ENCODE measurements at regions not wholly inside any gene's neighbourhood (a gene's known extent, or its start where the extent isn't known, plus 50 kb on each side); places are given as distances from the start of the nearest gene placed in this dataset.

DNA sequence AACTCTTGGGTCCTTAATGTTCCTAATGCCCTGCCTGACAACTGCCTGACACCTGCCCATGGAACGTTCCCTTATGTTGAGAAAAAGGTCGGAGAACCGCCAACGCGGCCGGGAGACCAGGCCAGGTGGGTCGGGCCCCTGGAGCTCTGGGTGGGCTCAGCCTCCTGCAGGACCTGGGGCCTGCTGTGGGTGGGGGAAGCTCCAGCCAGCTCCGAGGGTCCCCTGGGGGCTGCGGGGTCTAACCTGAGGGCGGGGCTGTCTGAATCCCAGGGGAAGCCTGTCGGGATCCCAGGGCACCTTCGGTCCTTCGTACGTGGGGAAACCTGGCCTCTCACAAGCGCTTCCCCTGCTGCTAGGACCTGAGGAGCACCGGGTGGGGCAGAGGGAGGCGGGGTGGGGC is 296.0 kb downstream of the NDUFA10 start:
- no peak for TF ChIP-seq ZKSCAN1 (IDR thresholded peaks at IDR 0.05; ENCODE audit: low read depth, low read length)
- TF ChIP-seq BRCA1 (IDR thresholded peaks at IDR 0.05): no peak
- no peak for TF ChIP-seq BRCA1 (CRISPR knock-in tag; IDR thresholded peaks at IDR 0.05)
- TF ChIP-seq SIX5 (IDR thresholded peaks at IDR 0.05; ENCODE audit: borderline replicate concordance in 1 of 2, insufficient read depth in 1 of 2, low read depth in 1 of 2, low read length in 2 of 2): no peak
- TF ChIP-seq, protein P1, sequence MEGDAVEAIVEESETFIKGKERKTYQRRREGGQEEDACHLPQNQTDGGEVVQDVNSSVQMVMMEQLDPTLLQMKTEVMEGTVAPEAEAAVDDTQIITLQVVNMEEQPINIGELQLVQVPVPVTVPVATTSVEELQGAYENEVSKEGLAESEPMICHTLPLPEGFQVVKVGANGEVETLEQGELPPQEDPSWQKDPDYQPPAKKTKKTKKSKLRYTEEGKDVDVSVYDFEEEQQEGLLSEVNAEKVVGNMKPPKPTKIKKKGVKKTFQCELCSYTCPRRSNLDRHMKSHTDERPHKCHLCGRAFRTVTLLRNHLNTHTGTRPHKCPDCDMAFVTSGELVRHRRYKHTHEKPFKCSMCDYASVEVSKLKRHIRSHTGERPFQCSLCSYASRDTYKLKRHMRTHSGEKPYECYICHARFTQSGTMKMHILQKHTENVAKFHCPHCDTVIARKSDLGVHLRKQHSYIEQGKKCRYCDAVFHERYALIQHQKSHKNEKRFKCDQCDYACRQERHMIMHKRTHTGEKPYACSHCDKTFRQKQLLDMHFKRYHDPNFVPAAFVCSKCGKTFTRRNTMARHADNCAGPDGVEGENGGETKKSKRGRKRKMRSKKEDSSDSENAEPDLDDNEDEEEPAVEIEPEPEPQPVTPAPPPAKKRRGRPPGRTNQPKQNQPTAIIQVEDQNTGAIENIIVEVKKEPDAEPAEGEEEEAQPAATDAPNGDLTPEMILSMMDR (IDR thresholded peaks at IDR 0.05 in 2 of 3, conservative IDR thresholded peaks at IDR 0.05 in 1 of 3; ENCODE audit: insufficient read depth in 2 of 3, low read depth in 1 of 3, low read length in 3 of 3): no peak
- TF ChIP-seq EZH2 (IDR thresholded peaks at IDR 0.05; ENCODE audit: borderline replicate concordance, low read depth, low read length): no peak
- TF ChIP-seq POLR2A (conservative IDR thresholded peaks at IDR 0.05): no peak
- TF ChIP-seq ZNF224 (CRISPR knock-in tag; IDR thresholded peaks at IDR 0.05): no peak
- TF ChIP-seq MYC (IDR thresholded peaks at IDR 0.05; ENCODE audit: low read depth, low read length): no peak
- no peak for TF ChIP-seq MYC (CRISPR knock-in tag; IDR thresholded peaks at IDR 0.05; ENCODE audit: borderline replicate concordance, low read depth)
- TF ChIP-seq SIN3A (IDR thresholded peaks at IDR 0.05; ENCODE audit: borderline replicate concordance in 2 of 2, control insufficient read depth in 1 of 2, low read depth in 2 of 2, low read length in 2 of 2): no peak
- no peak for TF ChIP-seq MAFK (IDR thresholded peaks at IDR 0.05; ENCODE audit: low read length)
- TF ChIP-seq, protein P2, sequence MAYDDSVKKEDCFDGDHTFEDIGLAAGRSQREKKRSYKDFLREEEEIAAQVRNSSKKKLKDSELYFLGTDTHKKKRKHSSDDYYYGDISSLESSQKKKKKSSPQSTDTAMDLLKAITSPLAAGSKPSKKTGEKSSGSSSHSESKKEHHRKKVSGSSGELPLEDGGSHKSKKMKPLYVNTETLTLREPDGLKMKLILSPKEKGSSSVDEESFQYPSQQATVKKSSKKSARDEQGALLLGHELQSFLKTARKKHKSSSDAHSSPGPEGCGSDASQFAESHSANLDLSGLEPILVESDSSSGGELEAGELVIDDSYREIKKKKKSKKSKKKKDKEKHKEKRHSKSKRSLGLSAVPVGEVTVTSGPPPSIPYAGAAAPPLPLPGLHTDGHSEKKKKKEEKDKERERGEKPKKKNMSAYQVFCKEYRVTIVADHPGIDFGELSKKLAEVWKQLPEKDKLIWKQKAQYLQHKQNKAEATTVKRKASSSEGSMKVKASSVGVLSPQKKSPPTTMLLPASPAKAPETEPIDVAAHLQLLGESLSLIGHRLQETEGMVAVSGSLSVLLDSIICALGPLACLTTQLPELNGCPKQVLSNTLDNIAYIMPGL (CRISPR knock-in tag; IDR thresholded peaks at IDR 0.05): no peak
- no peak for TF ChIP-seq JUN (IDR thresholded peaks at IDR 0.05; ENCODE audit: borderline replicate concordance, low read depth, low read length)
- no peak for TF ChIP-seq JUN (CRISPR knock-in tag; IDR thresholded peaks at IDR 0.05; ENCODE audit: borderline replicate concordance)
- TF ChIP-seq, protein P3, sequence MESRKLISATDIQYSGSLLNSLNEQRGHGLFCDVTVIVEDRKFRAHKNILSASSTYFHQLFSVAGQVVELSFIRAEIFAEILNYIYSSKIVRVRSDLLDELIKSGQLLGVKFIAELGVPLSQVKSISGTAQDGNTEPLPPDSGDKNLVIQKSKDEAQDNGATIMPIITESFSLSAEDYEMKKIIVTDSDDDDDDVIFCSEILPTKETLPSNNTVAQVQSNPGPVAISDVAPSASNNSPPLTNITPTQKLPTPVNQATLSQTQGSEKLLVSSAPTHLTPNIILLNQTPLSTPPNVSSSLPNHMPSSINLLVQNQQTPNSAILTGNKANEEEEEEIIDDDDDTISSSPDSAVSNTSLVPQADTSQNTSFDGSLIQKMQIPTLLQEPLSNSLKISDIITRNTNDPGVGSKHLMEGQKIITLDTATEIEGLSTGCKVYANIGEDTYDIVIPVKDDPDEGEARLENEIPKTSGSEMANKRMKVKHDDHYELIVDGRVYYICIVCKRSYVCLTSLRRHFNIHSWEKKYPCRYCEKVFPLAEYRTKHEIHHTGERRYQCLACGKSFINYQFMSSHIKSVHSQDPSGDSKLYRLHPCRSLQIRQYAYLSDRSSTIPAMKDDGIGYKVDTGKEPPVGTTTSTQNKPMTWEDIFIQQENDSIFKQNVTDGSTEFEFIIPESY (CRISPR knock-in tag; IDR thresholded peaks at IDR 0.05): no peak
